GM12878 (cell line): ENCODE measurements at regions not wholly inside any gene's neighbourhood (a gene's known extent, or its start where the extent isn't known, plus 50 kb on each side); places are given as distances from the start of the nearest gene placed in this dataset.

Experiments used
- ATAC-seq: fragments of 200-7000 bp; cut with Tn5 transposase; 3 replicates; pipeline ENCODE4 v1.9.1; 2020; ENCODE audit warnings: mild to moderate bottlenecking, moderate library complexity
- BruUV-seq: library from RNA; stranded (reverse); fragments of 400-500 nt; replicated peaks from 2 replicates; lab custom pipeline; 2021; lab: Mats Ljungman, UMichigan
- CTCF ChIA-PET: fragments of 300-600 bp; sonication (Branson Sonifier 250); formaldehyde crosslinking; extraction: SDS; loops from one replicate; lab custom pipeline; 2021; ENCODE audit warnings: inconsistent platforms; lab: Yijun Ruan, JAX
- POLR2A ChIA-PET: fragments of 350-600 bp; formaldehyde crosslinking; extraction: SDS; loops from one replicate; lab custom pipeline; 2021; ENCODE audit warnings: inconsistent platforms; lab: Charles Lee
- RAD21 ChIA-PET: fragments of 300-600 bp; sonication (Branson Sonifier 250); formaldehyde crosslinking; loops from one replicate; lab custom pipeline; 2023; ENCODE audit warnings: antibody characterized with exemption; ENCODE audit not compliant: unreplicated experiment; lab: Charles Lee
- SMC1A ChIA-PET: fragments of 300-600 bp; sonication (Branson Sonifier 250); formaldehyde crosslinking; loops from one replicate; lab custom pipeline; 2023; ENCODE audit not compliant: unreplicated experiment, uncharacterized antibody; lab: Charles Lee
- DNase-seq: peaks from one replicate; pipeline ENCODE4 v3.0.0-alpha.2; 2011; ENCODE audit warnings: low read depth, low spot score
- FAIRE-seq: peaks from 3 replicates; lab custom pipeline; 2011; peaks lifted over from hg19 to GRCh38; lab: Jason Lieb, UNC
- H2AFZ ChIP-seq: 2 replicates; pipeline ENCODE4 v1.6.0; 2011; ENCODE audit warnings: low read depth, low read length, control low read depth; ENCODE audit not compliant: control insufficient read depth
- H3K27ac ChIP-seq: 2 replicates; pipeline ENCODE4 v1.5.1; 2011; ENCODE audit warnings: control low read depth; ENCODE audit not compliant: control insufficient read depth, insufficient read depth
- H3K27me3 ChIP-seq, 2 experiments: replicated peaks in 1 of 2; 2 replicates each; pipeline versions ENCODE4 v1.6.0 to v1.6.1; 2011; ENCODE audit warnings: low read length in 1 of 2; ENCODE audit not compliant: control insufficient read depth in 2 of 2, insufficient read depth in 2 of 2
- H3K36me3 ChIP-seq, 2 experiments: 2 replicates each; pipeline ENCODE4 v1.5.1; 2011; ENCODE audit warnings: low read length in 1 of 2; ENCODE audit not compliant: control insufficient read depth in 2 of 2, insufficient read depth in 2 of 2
- H3K4me1 ChIP-seq: 2 replicates; pipeline ENCODE4 v1.6.1; 2011; ENCODE audit warnings: mild to moderate bottlenecking, low read length, moderate library complexity, mixed read lengths; ENCODE audit not compliant: control insufficient read depth, insufficient read depth
- H3K4me2 ChIP-seq: 2 replicates; pipeline ENCODE4 v1.6.0; 2011; ENCODE audit warnings: control low read depth; ENCODE audit not compliant: control insufficient read depth, insufficient read depth
- H3K4me3 ChIP-seq: fragments of 200-600 bp; sonication (generic); 2 replicates; pipeline ENCODE4 v1.5.1; 2016
- H3K79me2 ChIP-seq: 2 replicates; pipeline ENCODE4 v1.6.0; 2011; ENCODE audit warnings: low read length; ENCODE audit not compliant: control insufficient read depth, insufficient read depth
- H3K9ac ChIP-seq: 2 replicates; pipeline ENCODE4 v1.8.0; 2011; ENCODE audit warnings: low read length, control low read depth, mixed read lengths; ENCODE audit not compliant: control insufficient read depth, insufficient read depth
- H3K9me3 ChIP-seq: replicated peaks from 3 replicates; pipeline ENCODE4 v1.5.1; 2011; ENCODE audit warnings: mild to moderate bottlenecking, low read length; ENCODE audit not compliant: control insufficient read depth, insufficient read depth
- H4K20me1 ChIP-seq: 2 replicates; pipeline ENCODE4 v1.6.0; 2011; ENCODE audit not compliant: control insufficient read depth, insufficient read depth
- DPF2 ChIP-seq: fragments of 450-650 bp; IDR thresholded peaks from 2 replicates; pipeline ENCODE4 v1.6.1; 2017; ENCODE audit warnings: mild to moderate bottlenecking
- NR2F1 ChIP-seq: fragments of 450-650 bp; conservative IDR thresholded peaks from 2 replicates; pipeline ENCODE4 v1.6.1; 2017; ENCODE audit warnings: mild to moderate bottlenecking
- RAD21 ChIP-seq: IDR thresholded peaks from 2 replicates; pipeline ENCODE4 v1.6.1; 2011; ENCODE audit warnings: mild to moderate bottlenecking, low read depth, low read length, moderate library complexity; ENCODE audit not compliant: insufficient read depth
- RCOR1 ChIP-seq: conservative IDR thresholded peaks from 2 replicates; pipeline ENCODE4 v1.6.1; 2012; ENCODE audit warnings: low read depth, low read length, improper control_type of control experiment
- SMC3 ChIP-seq: IDR thresholded peaks from 2 replicates; pipeline ENCODE4 v1.6.1; 2011; ENCODE audit warnings: low read length, improper control_type of control experiment, borderline replicate concordance
- TCF12 ChIP-seq: IDR thresholded peaks from 2 replicates; pipeline ENCODE4 v1.6.1; 2011; ENCODE audit warnings: low read depth, mild to moderate bottlenecking, low read length
- YBX1 ChIP-seq: fragments of 450-650 bp; IDR thresholded peaks from 2 replicates; pipeline ENCODE4 v1.6.1; 2016; ENCODE audit warnings: antibody characterized with exemption
- ZBTB11 ChIP-seq: fragments of 450-650 bp; formaldehyde crosslinking; IDR thresholded peaks from 2 replicates; pipeline ENCODE4 v1.5.0; 2022; ENCODE audit warnings: mild to moderate bottlenecking, missing genetic modification characterization
- ZNF384 ChIP-seq: IDR thresholded peaks from 2 replicates; pipeline ENCODE4 v1.6.1; 2012; ENCODE audit warnings: low read depth, mild to moderate bottlenecking, low read length, improper control_type of control experiment, borderline replicate concordance
- WGBS: methylation state at CpG from one replicate; pipeline ENCODE4 v1.1.6; 2016; ENCODE audit warnings: low lambda C conversion rate; ENCODE audit not compliant: insufficient replicate concordance, insufficient coverage; ENCODE audit errors: missing lambda C conversion rate; 5-methylcytosine and 5-hydroxymethylcytosine counted together
- in situ Hi-C: fragments of 300-500 bp; cut with MboI; formaldehyde crosslinking; loops from 9 replicates; pipeline ENCODE4 v1.14.3; 2018; ENCODE audit warnings: mixed read lengths
- intact Hi-C: fragments of 100-400 bp; cut with micrococcal nuclease; formaldehyde crosslinking; loops from one replicate; pipeline ENCODE4 v1.14.2; 2022; ENCODE audit not compliant: unreplicated experiment
- TF ChIP-seq, protein P1 (sequence below): IDR thresholded peaks from 2 replicates; pipeline ENCODE4 v1.6.1; 2012; ENCODE audit warnings: improper control_type of control experiment, low read depth, low read length; ENCODE audit not compliant: insufficient replicate concordance
- TF ChIP-seq, protein P2 (sequence below): fragments of 150-350 bp; IDR thresholded peaks from 2 replicates; pipeline ENCODE4 v1.6.1; 2016; ENCODE audit warnings: low read depth, low read length

DNA sequence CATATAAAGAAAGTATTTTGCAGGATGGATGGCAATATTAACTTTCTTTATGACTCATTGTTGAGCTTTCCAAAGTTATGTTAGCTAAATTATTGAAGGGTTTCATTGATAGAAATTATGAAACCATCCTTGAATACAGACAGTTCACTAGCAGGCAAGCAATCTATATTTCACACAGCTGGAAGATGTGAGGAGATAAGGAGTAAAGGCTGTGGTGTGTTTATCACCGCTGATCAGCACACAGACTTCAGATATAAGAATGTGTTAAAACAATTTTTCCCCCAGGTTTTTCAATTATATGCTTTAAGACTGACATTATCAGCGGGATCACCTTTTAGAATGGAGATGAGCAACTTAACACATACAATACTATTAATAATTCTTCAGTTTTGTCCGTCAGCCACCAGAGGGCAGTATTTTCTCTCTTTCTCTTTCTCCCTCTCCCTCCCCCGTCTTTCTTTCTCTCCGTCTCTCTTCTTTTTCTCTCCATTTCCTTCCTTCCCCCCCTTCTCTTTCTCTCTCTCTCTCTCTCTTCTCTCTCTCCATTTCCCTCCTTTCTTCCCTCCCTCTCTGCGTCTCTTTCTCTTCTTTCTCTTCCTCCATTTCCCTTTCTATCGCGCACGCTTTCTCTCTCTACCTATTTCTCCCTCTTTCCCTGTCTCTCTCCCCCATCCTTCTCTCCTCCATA is 62.9 kb upstream of the FAM171A1 start:
- Histone ChIP-seq H4K20me1 (no peaks in the 10 kb centered on the region), H3K9ac (no peak overlapping the region), H3K27me3 (no peaks in the 10 kb centered on the region), H3K27ac (no peak overlapping the region), H3K79me2 (no peaks in the 10 kb centered on the region), H2AFZ (peak overlapping the region; percentile 20; the same call in 1 of the 2 replicates), H3K4me3 (no peak overlapping the region), H3K4me2 (no peak overlapping the region), H3K9me3 (no peaks in the 10 kb centered on the region), H3K4me1 (no peaks in the 10 kb centered on the region), H3K36me3 (no peaks in the 10 kb centered on the region)
- CTCF ChIA-PET = interaction anchor here (0.8 to 1.5 kb wide), 9 partner anchors 9 to 389 kb away, joined by 3 to 5 read pairs (median 3); no protein-coding TSS in a partner anchor
- RAD21 ChIA-PET = no interaction called here
- FAIRE-seq (peak; percentile 44), DNase-seq (no peak), ATAC-seq (peak; percentile 74)
- BruUV-seq = no TSS peak
- SMC1A ChIA-PET = interaction anchor here (0.8 to 1.3 kb wide), 3 partner anchors 292 to 392 kb away, joined by 3 to 5 read pairs (median 3); no protein-coding TSS in a partner anchor
- POLR2A ChIA-PET = no interaction called here
- intact Hi-C loops (loop anchor here (5.0 kb wide), 1 partner anchor 308 kb away; no protein-coding TSS in a partner anchor), in situ Hi-C loops (loop anchor here (5.0 to 10.0 kb wide), 2 partner anchors 293 to 391 kb away; no protein-coding TSS in a partner anchor)
- WGBS = 35% methylated on average over 9 of the region's 9 CpGs
- TF ChIP-seq TCF12 = no peak
- TF ChIP-seq RAD21 = peak; percentile 50
- no peak for TF ChIP-seq DPF2
- no peak for TF ChIP-seq ZBTB11 (CRISPR knock-in tag)
- TF ChIP-seq, protein P1, sequence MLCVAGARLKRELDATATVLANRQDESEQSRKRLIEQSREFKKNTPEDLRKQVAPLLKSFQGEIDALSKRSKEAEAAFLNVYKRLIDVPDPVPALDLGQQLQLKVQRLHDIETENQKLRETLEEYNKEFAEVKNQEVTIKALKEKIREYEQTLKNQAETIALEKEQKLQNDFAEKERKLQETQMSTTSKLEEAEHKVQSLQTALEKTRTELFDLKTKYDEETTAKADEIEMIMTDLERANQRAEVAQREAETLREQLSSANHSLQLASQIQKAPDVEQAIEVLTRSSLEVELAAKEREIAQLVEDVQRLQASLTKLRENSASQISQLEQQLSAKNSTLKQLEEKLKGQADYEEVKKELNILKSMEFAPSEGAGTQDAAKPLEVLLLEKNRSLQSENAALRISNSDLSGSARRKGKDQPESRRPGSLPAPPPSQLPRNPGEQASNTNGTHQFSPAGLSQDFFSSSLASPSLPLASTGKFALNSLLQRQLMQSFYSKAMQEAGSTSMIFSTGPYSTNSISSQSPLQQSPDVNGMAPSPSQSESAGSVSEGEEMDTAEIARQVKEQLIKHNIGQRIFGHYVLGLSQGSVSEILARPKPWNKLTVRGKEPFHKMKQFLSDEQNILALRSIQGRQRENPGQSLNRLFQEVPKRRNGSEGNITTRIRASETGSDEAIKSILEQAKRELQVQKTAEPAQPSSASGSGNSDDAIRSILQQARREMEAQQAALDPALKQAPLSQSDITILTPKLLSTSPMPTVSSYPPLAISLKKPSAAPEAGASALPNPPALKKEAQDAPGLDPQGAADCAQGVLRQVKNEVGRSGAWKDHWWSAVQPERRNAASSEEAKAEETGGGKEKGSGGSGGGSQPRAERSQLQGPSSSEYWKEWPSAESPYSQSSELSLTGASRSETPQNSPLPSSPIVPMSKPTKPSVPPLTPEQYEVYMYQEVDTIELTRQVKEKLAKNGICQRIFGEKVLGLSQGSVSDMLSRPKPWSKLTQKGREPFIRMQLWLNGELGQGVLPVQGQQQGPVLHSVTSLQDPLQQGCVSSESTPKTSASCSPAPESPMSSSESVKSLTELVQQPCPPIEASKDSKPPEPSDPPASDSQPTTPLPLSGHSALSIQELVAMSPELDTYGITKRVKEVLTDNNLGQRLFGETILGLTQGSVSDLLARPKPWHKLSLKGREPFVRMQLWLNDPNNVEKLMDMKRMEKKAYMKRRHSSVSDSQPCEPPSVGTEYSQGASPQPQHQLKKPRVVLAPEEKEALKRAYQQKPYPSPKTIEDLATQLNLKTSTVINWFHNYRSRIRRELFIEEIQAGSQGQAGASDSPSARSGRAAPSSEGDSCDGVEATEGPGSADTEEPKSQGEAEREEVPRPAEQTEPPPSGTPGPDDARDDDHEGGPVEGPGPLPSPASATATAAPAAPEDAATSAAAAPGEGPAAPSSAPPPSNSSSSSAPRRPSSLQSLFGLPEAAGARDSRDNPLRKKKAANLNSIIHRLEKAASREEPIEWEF = no peak
- no peak for TF ChIP-seq RCOR1
- TF ChIP-seq ZNF384 = no peak
- TF ChIP-seq, protein P2, sequence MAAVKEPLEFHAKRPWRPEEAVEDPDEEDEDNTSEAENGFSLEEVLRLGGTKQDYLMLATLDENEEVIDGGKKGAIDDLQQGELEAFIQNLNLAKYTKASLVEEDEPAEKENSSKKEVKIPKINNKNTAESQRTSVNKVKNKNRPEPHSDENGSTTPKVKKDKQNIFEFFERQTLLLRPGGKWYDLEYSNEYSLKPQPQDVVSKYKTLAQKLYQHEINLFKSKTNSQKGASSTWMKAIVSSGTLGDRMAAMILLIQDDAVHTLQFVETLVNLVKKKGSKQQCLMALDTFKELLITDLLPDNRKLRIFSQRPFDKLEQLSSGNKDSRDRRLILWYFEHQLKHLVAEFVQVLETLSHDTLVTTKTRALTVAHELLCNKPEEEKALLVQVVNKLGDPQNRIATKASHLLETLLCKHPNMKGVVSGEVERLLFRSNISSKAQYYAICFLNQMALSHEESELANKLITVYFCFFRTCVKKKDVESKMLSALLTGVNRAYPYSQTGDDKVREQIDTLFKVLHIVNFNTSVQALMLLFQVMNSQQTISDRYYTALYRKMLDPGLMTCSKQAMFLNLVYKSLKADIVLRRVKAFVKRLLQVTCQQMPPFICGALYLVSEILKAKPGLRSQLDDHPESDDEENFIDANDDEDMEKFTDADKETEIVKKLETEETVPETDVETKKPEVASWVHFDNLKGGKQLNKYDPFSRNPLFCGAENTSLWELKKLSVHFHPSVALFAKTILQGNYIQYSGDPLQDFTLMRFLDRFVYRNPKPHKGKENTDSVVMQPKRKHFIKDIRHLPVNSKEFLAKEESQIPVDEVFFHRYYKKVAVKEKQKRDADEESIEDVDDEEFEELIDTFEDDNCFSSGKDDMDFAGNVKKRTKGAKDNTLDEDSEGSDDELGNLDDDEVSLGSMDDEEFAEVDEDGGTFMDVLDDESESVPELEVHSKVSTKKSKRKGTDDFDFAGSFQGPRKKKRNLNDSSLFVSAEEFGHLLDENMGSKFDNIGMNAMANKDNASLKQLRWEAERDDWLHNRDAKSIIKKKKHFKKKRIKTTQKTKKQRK = no peak
- peak; percentile 59; the same call in 1 of the 2 replicates for TF ChIP-seq SMC3
- TF ChIP-seq NR2F1 = no peak
- TF ChIP-seq YBX1 = 0 out of 2 replicates have a peak, but pooled peaks have one; percentile 82
